WTC11 (cell line): ENCODE measurements at regions not wholly inside any gene's neighbourhood (a gene's known extent, or its start where the extent isn't known, plus 50 kb on each side); places are given as distances from the start of the nearest gene placed in this dataset.
"Not testable (repeated sequence)": the region's sequence is repeated elsewhere in the genome, so short reads cannot be mapped to it uniquely, and the experiment has no call there.

Experiments
- ATAC-seq: fragments of 200-7000 bp; cut with Tn5 transposase; 2 replicates; pipeline ENCODE4 v1.10.0; 2021; ENCODE audit warnings: mild to moderate bottlenecking, moderate library complexity
- CTCF ChIA-PET: fragments of 300-600 bp; sonication (Branson Sonifier 250); formaldehyde crosslinking; loops from one replicate; lab custom pipeline; 2021; ENCODE audit warnings: antibody characterized with exemption; lab: Charles Lee
- POLR2A ChIA-PET: fragments of 350-600 bp; sonication (Branson Sonifier 250); formaldehyde crosslinking; loops from one replicate; lab custom pipeline; 2021; ENCODE audit warnings: antibody characterized with exemption; lab: Charles Lee
- DNase-seq: peaks from one replicate; pipeline ENCODE4 v3.0.0; 2021; ENCODE audit warnings: low spot score
- H3K27ac Mint-ChIP-seq: 2 replicates; pipeline ENCODE4 v1.8.0; 2021; ENCODE audit warnings: mixed read lengths
- H3K27me3 Mint-ChIP-seq: 2 replicates; pipeline ENCODE4 v1.8.0; 2021; ENCODE audit warnings: low read depth, mild to moderate bottlenecking, moderate library complexity, mixed read lengths
- H3K36me3 Mint-ChIP-seq: 2 replicates; pipeline ENCODE4 v1.8.0; 2021; ENCODE audit warnings: mixed read lengths
- H3K4me1 Mint-ChIP-seq: 2 replicates; pipeline ENCODE4 v1.8.0; 2022; ENCODE audit warnings: mixed read lengths
- H3K4me3 Mint-ChIP-seq: 2 replicates; pipeline ENCODE4 v1.8.0; 2021; ENCODE audit warnings: mild to moderate bottlenecking, moderate library complexity, mixed read lengths
- H3K9me3 Mint-ChIP-seq: 2 replicates; pipeline ENCODE4 v1.8.0; 2021; ENCODE audit warnings: mixed read lengths
- ATF6 ChIP-seq: sonication (generic); formaldehyde crosslinking; IDR thresholded peaks from 2 replicates; pipeline ENCODE4 v1.8.1; 2023; ENCODE audit warnings: mild to moderate bottlenecking, missing genetic modification reagents
- E2F4 ChIP-seq: sonication (generic); formaldehyde crosslinking; IDR thresholded peaks from 2 replicates; pipeline ENCODE4 v1.8.1; 2022; ENCODE audit warnings: low read depth, mild to moderate bottlenecking, moderate library complexity, missing genetic modification reagents, borderline replicate concordance
- HMGA2 ChIP-seq: fragments of 250-450 bp; sonication (Bioruptor Pico); IDR thresholded peaks from 2 replicates; pipeline ENCODE4 v1.4.0; 2021; ENCODE audit warnings: mild to moderate bottlenecking, moderate library complexity
- HMGXB4 ChIP-seq: sonication (generic); formaldehyde crosslinking; IDR thresholded peaks from 2 replicates; pipeline ENCODE4 v1.8.1; 2023; ENCODE audit warnings: mild to moderate bottlenecking, moderate library complexity, missing genetic modification reagents
- IRF2 ChIP-seq: sonication (generic); formaldehyde crosslinking; IDR thresholded peaks from 2 replicates; pipeline ENCODE4 v1.8.0; 2022; ENCODE audit warnings: low read depth, missing genetic modification reagents, borderline replicate concordance
- JUN ChIP-seq: sonication (generic); formaldehyde crosslinking; IDR thresholded peaks from 2 replicates; pipeline ENCODE4 v1.8.0; 2023; ENCODE audit warnings: mild to moderate bottlenecking, missing genetic modification reagents
- MXD4 ChIP-seq: fragments of 250-450 bp; sonication (Bioruptor Pico); IDR thresholded peaks from 2 replicates; pipeline ENCODE4 v1.8.0; 2021; ENCODE audit warnings: mild to moderate bottlenecking, moderate library complexity, borderline replicate concordance
- NFYB ChIP-seq: sonication (generic); formaldehyde crosslinking; conservative IDR thresholded peaks from 2 replicates; pipeline ENCODE4 v1.8.0; 2022; ENCODE audit warnings: low read depth, missing genetic modification reagents
- NR1H2 ChIP-seq: sonication (generic); formaldehyde crosslinking; IDR thresholded peaks from 2 replicates; pipeline ENCODE4 v1.9.0; 2021; ENCODE audit warnings: mild to moderate bottlenecking, moderate library complexity, missing genetic modification reagents
- RELA ChIP-seq: sonication (generic); formaldehyde crosslinking; IDR thresholded peaks from 2 replicates; pipeline ENCODE4 v1.8.1; 2022; ENCODE audit warnings: missing genetic modification reagents, mild to moderate bottlenecking, borderline replicate concordance
- USF1 ChIP-seq: sonication (generic); formaldehyde crosslinking; IDR thresholded peaks from 2 replicates; pipeline ENCODE4 v1.8.0; 2022; ENCODE audit warnings: mild to moderate bottlenecking, missing genetic modification reagents
- ZBTB21 ChIP-seq: sonication (generic); formaldehyde crosslinking; IDR thresholded peaks from 2 replicates; pipeline ENCODE4 v1.8.1; 2023; ENCODE audit warnings: mild to moderate bottlenecking, missing genetic modification reagents, borderline replicate concordance
- TF ChIP-seq, protein P1 (sequence below): sonication (generic); formaldehyde crosslinking; conservative IDR thresholded peaks from 2 replicates; pipeline ENCODE4 v1.8.1; 2022; ENCODE audit warnings: mild to moderate bottlenecking, missing genetic modification reagents
- TF ChIP-seq, protein P2 (sequence below): fragments of 200-600 bp; IDR thresholded peaks from 2 replicates; pipeline ENCODE4 v1.8.0; 2022; ENCODE audit warnings: antibody characterized with exemption
- TF ChIP-seq, protein P3 (sequence below): sonication (generic); formaldehyde crosslinking; IDR thresholded peaks from 2 replicates; pipeline ENCODE4 v1.8.0; 2023; ENCODE audit warnings: missing genetic modification reagents, mild to moderate bottlenecking, borderline replicate concordance

GRCh38 chr1:103441342-103441741, 84.2 kb upstream of the RNPC3 start:
- DNase-seq, result no peak
- TF ChIP-seq E2F4 (CRISPR knock-in tag), result no peak
- peaks cover 33% of the 10 kb centered on the region for H3K4me1 Mint-ChIP-seq
- ATAC-seq, result peak; percentile 86
- H3K9me3 Mint-ChIP-seq, result peaks cover 8% of the 10 kb centered on the region
- CTCF ChIA-PET, result interaction anchor here (3.1 kb wide), 1 partner anchor 20 kb away, joined by 12 read pairs; no protein-coding TSS in a partner anchor
- no peaks in the 10 kb centered on the region for H3K27me3 Mint-ChIP-seq
- H3K4me3 Mint-ChIP-seq, result no peak overlapping the region
- peak overlapping the region; percentile 74 for H3K27ac Mint-ChIP-seq
- peaks cover 8% of the 10 kb centered on the region for H3K36me3 Mint-ChIP-seq
- POLR2A ChIA-PET, result no interaction called here

DNA sequence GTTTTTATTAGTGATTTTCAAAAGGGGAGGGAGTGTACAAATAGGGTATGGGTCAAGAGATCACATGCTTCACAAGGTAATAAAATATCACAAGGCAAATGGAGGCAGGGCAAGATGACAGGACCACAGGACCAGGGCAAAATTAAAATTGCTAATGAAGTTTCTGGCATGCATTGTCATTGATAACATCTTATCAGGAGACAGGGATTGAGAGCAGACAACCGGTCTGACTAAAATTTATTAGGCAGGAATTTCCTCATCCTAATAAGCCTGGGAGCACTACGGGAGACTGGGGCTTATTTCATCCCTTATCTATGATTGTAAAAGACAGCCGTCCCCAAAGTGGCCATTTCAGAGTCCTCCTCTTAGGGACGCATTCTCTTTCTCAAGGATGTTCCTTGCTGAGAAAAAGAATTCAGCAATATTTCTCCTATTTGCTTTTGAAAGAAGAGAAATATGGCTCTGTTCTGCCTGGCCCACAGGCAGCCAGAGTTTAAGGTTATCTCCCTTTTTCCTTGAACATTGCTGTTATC, 88.9 kb upstream of the RNPC3 start:
- DNase-seq, H3K27me3 Mint-ChIP-seq, H3K4me3 Mint-ChIP-seq, H3K27ac Mint-ChIP-seq, POLR2A ChIA-PET, ATAC-seq: not testable (repeated sequence)
- H3K4me1 Mint-ChIP-seq, result peaks cover 27% of the 10 kb centered on the region
- CTCF ChIA-PET, result interaction anchor here (1.9 kb wide), 1 partner anchor 25 kb away, joined by 4 read pairs; no protein-coding TSS in a partner anchor
- peaks cover 11% of the 10 kb centered on the region for H3K9me3 Mint-ChIP-seq
- H3K36me3 Mint-ChIP-seq, result peaks cover 11% of the 10 kb centered on the region

- no peak overlapping the region for H3K27ac Mint-ChIP-seq
- TF ChIP-seq NR1H2 (CRISPR knock-in tag), result no peak
- TF ChIP-seq, all 79 proteins: peak for 0
- Mint-ChIP-seq H3K36me3 (peaks cover 11% of the 10 kb centered on the region), H3K4me3 (no peak overlapping the region), H3K27me3 (no peaks in the 10 kb centered on the region), H3K9me3 (peaks cover 11% of the 10 kb centered on the region), H3K4me1 (peaks cover 15% of the 10 kb centered on the region)
- POLR2A ChIA-PET, result no interaction called here
- DNase-seq, result no peak
- no peak for ATAC-seq
- CTCF ChIA-PET, result interaction anchor here (1.9 kb wide), 1 partner anchor 26 kb away, joined by 4 read pairs; no protein-coding TSS in a partner anchor
Measured at GRCh38 chr1:103435443-103435842, 90.1 kb upstream of the RNPC3 start.

DNA sequence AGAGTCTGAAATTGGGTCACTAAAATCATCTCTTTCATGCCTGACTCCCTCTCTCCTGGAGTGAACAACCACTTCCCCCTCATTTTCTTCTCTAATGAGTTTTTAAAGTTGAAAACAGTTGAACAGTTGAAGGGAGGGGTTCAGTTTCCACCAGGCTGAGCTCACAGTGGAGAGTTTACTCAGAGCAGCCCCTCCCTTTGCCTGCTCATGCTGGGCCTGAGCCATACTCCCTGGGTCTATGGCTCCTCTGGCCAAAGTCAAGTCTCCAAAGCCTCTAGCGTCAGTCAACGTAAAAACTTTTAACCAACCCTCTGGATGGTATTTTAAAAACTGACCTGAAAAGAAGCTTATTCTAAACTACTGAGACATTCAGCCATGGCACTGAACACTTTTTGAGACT, 100.8 kb upstream of the RNPC3 start:
- H3K27ac Mint-ChIP-seq, result no peak overlapping the region
- H3K4me3 Mint-ChIP-seq, result no peak overlapping the region
- CTCF ChIA-PET, result no interaction called here
- H3K36me3 Mint-ChIP-seq, result no peaks in the 10 kb centered on the region
- H3K9me3 Mint-ChIP-seq, result peaks cover 3% of the 10 kb centered on the region; the same call in 1 of the 2 replicates
- POLR2A ChIA-PET, result no interaction called here
- peaks cover 3% of the 10 kb centered on the region; the same call in 1 of the 2 replicates for H3K4me1 Mint-ChIP-seq
- H3K27me3 Mint-ChIP-seq, result no peaks in the 10 kb centered on the region; the same call in 1 of the 2 replicates
- DNase-seq, result no peak
- ATAC-seq, result peak; percentile 46; the same call in 1 of the 2 replicates
- TF ChIP-seq MXD4 (CRISPR knock-in tag) (no peak), ZBTB21 (CRISPR knock-in tag) (no peak), NFYB (CRISPR knock-in tag) (no peak), JUN (CRISPR knock-in tag) (no peak), USF1 (no peak), HMGA2 (CRISPR knock-in tag) (no peak), IRF2 (CRISPR knock-in tag) (no peak), ATF6 (CRISPR knock-in tag) (no peak), RELA (CRISPR knock-in tag) (no peak), HMGXB4 (no peak)
- TF ChIP-seq, protein P1, sequence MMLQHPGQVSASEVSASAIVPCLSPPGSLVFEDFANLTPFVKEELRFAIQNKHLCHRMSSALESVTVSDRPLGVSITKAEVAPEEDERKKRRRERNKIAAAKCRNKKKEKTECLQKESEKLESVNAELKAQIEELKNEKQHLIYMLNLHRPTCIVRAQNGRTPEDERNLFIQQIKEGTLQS (CRISPR knock-in tag), result no peak
- TF ChIP-seq, protein P2, sequence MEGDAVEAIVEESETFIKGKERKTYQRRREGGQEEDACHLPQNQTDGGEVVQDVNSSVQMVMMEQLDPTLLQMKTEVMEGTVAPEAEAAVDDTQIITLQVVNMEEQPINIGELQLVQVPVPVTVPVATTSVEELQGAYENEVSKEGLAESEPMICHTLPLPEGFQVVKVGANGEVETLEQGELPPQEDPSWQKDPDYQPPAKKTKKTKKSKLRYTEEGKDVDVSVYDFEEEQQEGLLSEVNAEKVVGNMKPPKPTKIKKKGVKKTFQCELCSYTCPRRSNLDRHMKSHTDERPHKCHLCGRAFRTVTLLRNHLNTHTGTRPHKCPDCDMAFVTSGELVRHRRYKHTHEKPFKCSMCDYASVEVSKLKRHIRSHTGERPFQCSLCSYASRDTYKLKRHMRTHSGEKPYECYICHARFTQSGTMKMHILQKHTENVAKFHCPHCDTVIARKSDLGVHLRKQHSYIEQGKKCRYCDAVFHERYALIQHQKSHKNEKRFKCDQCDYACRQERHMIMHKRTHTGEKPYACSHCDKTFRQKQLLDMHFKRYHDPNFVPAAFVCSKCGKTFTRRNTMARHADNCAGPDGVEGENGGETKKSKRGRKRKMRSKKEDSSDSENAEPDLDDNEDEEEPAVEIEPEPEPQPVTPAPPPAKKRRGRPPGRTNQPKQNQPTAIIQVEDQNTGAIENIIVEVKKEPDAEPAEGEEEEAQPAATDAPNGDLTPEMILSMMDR, result no peak
- TF ChIP-seq, protein P3, sequence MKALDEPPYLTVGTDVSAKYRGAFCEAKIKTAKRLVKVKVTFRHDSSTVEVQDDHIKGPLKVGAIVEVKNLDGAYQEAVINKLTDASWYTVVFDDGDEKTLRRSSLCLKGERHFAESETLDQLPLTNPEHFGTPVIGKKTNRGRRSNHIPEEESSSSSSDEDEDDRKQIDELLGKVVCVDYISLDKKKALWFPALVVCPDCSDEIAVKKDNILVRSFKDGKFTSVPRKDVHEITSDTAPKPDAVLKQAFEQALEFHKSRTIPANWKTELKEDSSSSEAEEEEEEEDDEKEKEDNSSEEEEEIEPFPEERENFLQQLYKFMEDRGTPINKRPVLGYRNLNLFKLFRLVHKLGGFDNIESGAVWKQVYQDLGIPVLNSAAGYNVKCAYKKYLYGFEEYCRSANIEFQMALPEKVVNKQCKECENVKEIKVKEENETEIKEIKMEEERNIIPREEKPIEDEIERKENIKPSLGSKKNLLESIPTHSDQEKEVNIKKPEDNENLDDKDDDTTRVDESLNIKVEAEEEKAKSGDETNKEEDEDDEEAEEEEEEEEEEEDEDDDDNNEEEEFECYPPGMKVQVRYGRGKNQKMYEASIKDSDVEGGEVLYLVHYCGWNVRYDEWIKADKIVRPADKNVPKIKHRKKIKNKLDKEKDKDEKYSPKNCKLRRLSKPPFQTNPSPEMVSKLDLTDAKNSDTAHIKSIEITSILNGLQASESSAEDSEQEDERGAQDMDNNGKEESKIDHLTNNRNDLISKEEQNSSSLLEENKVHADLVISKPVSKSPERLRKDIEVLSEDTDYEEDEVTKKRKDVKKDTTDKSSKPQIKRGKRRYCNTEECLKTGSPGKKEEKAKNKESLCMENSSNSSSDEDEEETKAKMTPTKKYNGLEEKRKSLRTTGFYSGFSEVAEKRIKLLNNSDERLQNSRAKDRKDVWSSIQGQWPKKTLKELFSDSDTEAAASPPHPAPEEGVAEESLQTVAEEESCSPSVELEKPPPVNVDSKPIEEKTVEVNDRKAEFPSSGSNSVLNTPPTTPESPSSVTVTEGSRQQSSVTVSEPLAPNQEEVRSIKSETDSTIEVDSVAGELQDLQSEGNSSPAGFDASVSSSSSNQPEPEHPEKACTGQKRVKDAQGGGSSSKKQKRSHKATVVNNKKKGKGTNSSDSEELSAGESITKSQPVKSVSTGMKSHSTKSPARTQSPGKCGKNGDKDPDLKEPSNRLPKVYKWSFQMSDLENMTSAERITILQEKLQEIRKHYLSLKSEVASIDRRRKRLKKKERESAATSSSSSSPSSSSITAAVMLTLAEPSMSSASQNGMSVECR (CRISPR knock-in tag), result no peak
